Common myeloid progenitor, CD34-positive (primary cell): ENCODE measurements at regions not wholly inside any gene's neighbourhood (a gene's known extent, or its start where the extent isn't known, plus 50 kb on each side); places are given as distances from the start of the nearest gene placed in this dataset.

Experiments used
- CTCF ChIA-PET: fragments of 350-600 bp; sonication (Branson Sonifier 250); formaldehyde crosslinking; loops from one replicate; lab custom pipeline; 2021; ENCODE audit warnings: antibody characterized with exemption; lab: Charles Lee
- POLR2A ChIA-PET: fragments of 350-600 bp; sonication (Branson Sonifier 250); formaldehyde crosslinking; loops from one replicate; lab custom pipeline; 2021; ENCODE audit warnings: antibody characterized with exemption; lab: Charles Lee
- DNase-seq, 3 donors: peaks; one replicate each; pipeline versions ENCODE4 v3.0.0 to v3.0.0-alpha.2; 2013
- H3K27ac ChIP-seq, 2 experiments: 1 replicate in 1 of 2; 2 replicates in 1 of 2; pipeline ENCODE4 v1.7.0; 2013; ENCODE audit warnings: inconsistent platforms in 2 of 2, low read length in 2 of 2, mild to moderate bottlenecking in 2 of 2, low read depth in 1 of 2, moderate library complexity in 1 of 2; ENCODE audit not compliant: severe bottlenecking in 2 of 2, insufficient read depth in 1 of 2, poor library complexity in 1 of 2
- H3K27me3 ChIP-seq, 5 experiments: replicated peaks in 2 of 5; 1 replicate in 3 of 5; 2 replicates in 2 of 5; pipeline versions ENCODE4 v1.6.1 to v1.7.0; 2013; ENCODE audit warnings: low read length in 4 of 5, mild to moderate bottlenecking in 2 of 5, moderate library complexity in 2 of 5, inconsistent platforms in 1 of 5; ENCODE audit not compliant: insufficient read depth in 5 of 5, control insufficient read depth in 4 of 5
- H3K36me3 ChIP-seq, 4 experiments: 1 replicate in 2 of 4; 2 replicates in 2 of 4; pipeline versions ENCODE4 v1.6.1 to v1.7.0; 2013; ENCODE audit warnings: low read length in 3 of 4, control low read depth in 1 of 4, mild to moderate bottlenecking in 1 of 4; ENCODE audit not compliant: control insufficient read depth in 4 of 4, insufficient read depth in 4 of 4
- H3K4me1 ChIP-seq, 4 experiments: 1 replicate in 3 of 4; 2 replicates in 1 of 4; pipeline versions ENCODE4 v1.6.1 to v1.7.1; 2013; ENCODE audit warnings: low read length in 3 of 4, mild to moderate bottlenecking in 3 of 4, control low read depth in 1 of 4, inconsistent platforms in 1 of 4, moderate library complexity in 1 of 4; ENCODE audit not compliant: control insufficient read depth in 4 of 4, insufficient read depth in 4 of 4; ENCODE audit errors: control extremely low read depth in 1 of 4
- H3K4me3 ChIP-seq, 7 experiments: 1 replicate in 4 of 7; 2 replicates in 3 of 7; pipeline versions ENCODE4 v1.5.1 to v1.7.0; 2013; ENCODE audit warnings: mild to moderate bottlenecking in 7 of 7, low read length in 6 of 7, moderate library complexity in 6 of 7, inconsistent platforms in 2 of 7, low read depth in 2 of 7, control low read depth in 1 of 7; ENCODE audit not compliant: insufficient read depth in 4 of 7, control insufficient read depth in 1 of 7; ENCODE audit errors: extremely low read depth in 1 of 7
- H3K9me3 ChIP-seq, 5 experiments: 1 replicate in 4 of 5; 2 replicates in 1 of 5; pipeline versions ENCODE4 v1.6.1 to v1.7.1; 2013; ENCODE audit warnings: low read length in 4 of 5, mild to moderate bottlenecking in 2 of 5, inconsistent platforms in 1 of 5, low read depth in 1 of 5, moderate library complexity in 1 of 5; ENCODE audit not compliant: control insufficient read depth in 4 of 5, insufficient read depth in 2 of 5; ENCODE audit errors: control extremely low read depth in 1 of 5
- WGBS: methylation state at CpG from one replicate; pipeline ENCODE4 v1.1.5; 2013; ENCODE audit not compliant: insufficient coverage; 5-methylcytosine and 5-hydroxymethylcytosine counted together

GRCh38 chr9:107431461-107431860, 58.1 kb downstream of the KLF4 start:
- Histone ChIP-seq H3K36me3 (no peaks in the 10 kb centered on the region), H3K27me3 (peaks cover 0 to 4% (median 0%) of the 10 kb centered on the region in 5 experiments), H3K4me3 (no peak overlapping the region), H3K9me3 (no peaks in the 10 kb centered on the region), H3K4me1 (no peaks in the 10 kb centered on the region), H3K27ac (no peak overlapping the region)
- DNase-seq, result no peak
- CTCF ChIA-PET, result no interaction called here
- 95% methylated on average over 4 of the region's 4 CpGs for WGBS
- POLR2A ChIA-PET, result no interaction called here

- no peaks in the 10 kb centered on the region for H3K9me3 ChIP-seq
- ChIA-PET CTCF (no interaction called here), POLR2A (no interaction called here)
- DNase-seq, result no peak
- H3K4me1 ChIP-seq, result peaks cover 0 to 1% (median under 1%) of the 10 kb centered on the region in 4 experiments
- no peaks in the 10 kb centered on the region for H3K36me3 ChIP-seq
- no peak overlapping the region for H3K27ac ChIP-seq
- no peak overlapping the region for H3K4me3 ChIP-seq
- 96% methylated on average over 5 of the region's 7 CpGs for WGBS
- H3K27me3 ChIP-seq, result peaks cover 0 to 2% (median 0%) of the 10 kb centered on the region in 5 experiments
Observed at GRCh38 chr9:107430071-107430470, 59.5 kb downstream of the KLF4 start.

- no peak for DNase-seq
- Histone ChIP-seq H3K27ac (no peak overlapping the region), H3K4me3 (no peak overlapping the region), H3K36me3 (no peaks in the 10 kb centered on the region), H3K27me3 (no peaks in the 10 kb centered on the region), H3K4me1 (peaks cover 0 to 5% (median 4%) of the 10 kb centered on the region in 4 experiments), H3K9me3 (no peaks in the 10 kb centered on the region)
- ChIA-PET POLR2A (interaction anchor here (0.6 kb wide), 1 partner anchor 94 kb away, joined by 3 read pairs; no protein-coding TSS in a partner anchor), CTCF (interaction anchor here (1.1 to 3.6 kb wide), 3 partner anchors 12 to 35 kb away, joined by 4 to 17 read pairs (median 7); no protein-coding TSS in a partner anchor)
- 96% methylated on average over 10 of the region's 10 CpGs for WGBS
Observed at GRCh38 chr9:107426126-107426525, 63.4 kb downstream of the KLF4 start.

- H3K36me3 ChIP-seq, result no peaks in the 10 kb centered on the region
- H3K9me3 ChIP-seq, result no peaks in the 10 kb centered on the region
- H3K4me1 ChIP-seq, result peaks cover 0 to 5% (median 4%) of the 10 kb centered on the region in 4 experiments
- no peak overlapping the region for H3K27ac ChIP-seq
- ChIA-PET POLR2A (interaction anchor here (0.6 kb wide), 1 partner anchor 94 kb away, joined by 3 read pairs; no protein-coding TSS in a partner anchor), CTCF (interaction anchor here (0.9 to 3.6 kb wide), 11 partner anchors 11 to 1195 kb away, joined by 3 to 17 read pairs (median 3); no protein-coding TSS in a partner anchor)
- DNase-seq, result peak; percentile 55 to 76 (median 73)
- WGBS, result 32% methylated on average over 42 of the region's 47 CpGs
- no peaks in the 10 kb centered on the region for H3K27me3 ChIP-seq
- H3K4me3 ChIP-seq, result peak overlapping the region in 5 of 7 experiments; percentile 31 to 72 (median 58)
Observed at GRCh38 chr9:107425101-107426025, 64.2 kb downstream of the KLF4 start.

GRCh38 chr9:107423540-107423939, 66.0 kb downstream of the KLF4 start:
- WGBS, result 95% methylated on average over 6 of the region's 6 CpGs
- Histone ChIP-seq H3K36me3 (no peaks in the 10 kb centered on the region), H3K4me3 (no peak overlapping the region), H3K9me3 (no peaks in the 10 kb centered on the region), H3K4me1 (peaks cover 0 to 5% (median 4%) of the 10 kb centered on the region in 4 experiments), H3K27me3 (peaks cover 0 to 3% (median 0%) of the 10 kb centered on the region in 5 experiments), H3K27ac (no peak overlapping the region)
- ChIA-PET POLR2A (interaction anchor here (0.7 kb wide), 1 partner anchor 1981 kb away, joined by 3 read pairs; no protein-coding TSS in a partner anchor), CTCF (interaction anchor here (1.1 to 3.6 kb wide), 4 partner anchors 10 to 1393 kb away, joined by 3 to 17 read pairs (median 4); no protein-coding TSS in a partner anchor)
- DNase-seq, result no peak

GRCh38 chr9:107422189-107423185, 67.1 kb downstream of the KLF4 start:
- POLR2A ChIA-PET, result interaction anchor here (0.6 kb wide), 1 partner anchor 928 kb away, joined by 4 read pairs; no protein-coding TSS in a partner anchor

More at GRCh38 chr9:107422189-107423185, 67.1 kb downstream of the KLF4 start:
- peak; percentile 58 to 73 (median 67) for DNase-seq
- CTCF ChIA-PET, result interaction anchor here (1.0 to 2.3 kb wide), 7 partner anchors 18 to 1394 kb away, joined by 3 to 5 read pairs (median 3); no protein-coding TSS in a partner anchor
- Histone ChIP-seq H3K36me3 (no peaks in the 10 kb centered on the region), H3K9me3 (no peaks in the 10 kb centered on the region), H3K4me1 (peaks cover 0 to 5% (median 4%) of the 10 kb centered on the region in 4 experiments), H3K4me3 (no peak overlapping the region), H3K27me3 (peaks cover 0 to 3% (median 0%) of the 10 kb centered on the region in 5 experiments), H3K27ac (no peak overlapping the region)
- WGBS, result 24% methylated on average over 7 of the region's 9 CpGs
